OCI-LY1 (cell line): ENCODE measurements at regions not wholly inside any gene's neighbourhood (a gene's known extent, or its start where the extent isn't known, plus 50 kb on each side); places are given as distances from the start of the nearest gene placed in this dataset.

Source experiments
- H2AFZ ChIP-seq: fragments of 200-600 bp; sonication (generic), shearing (Covaris generic); 2 replicates; pipeline ENCODE4 v1.6.0; 2014; ENCODE audit warnings: antibody characterized with exemption, mild to moderate bottlenecking, low read length
- H3F3A ChIP-seq: fragments of 200-600 bp; sonication (generic), shearing (Covaris generic); 2 replicates; pipeline ENCODE4 v1.6.0; 2014; ENCODE audit warnings: mild to moderate bottlenecking, antibody characterized with exemption, low read length, moderate library complexity; ENCODE audit not compliant: insufficient read depth
- H3K27ac ChIP-seq: fragments of 200-600 bp; sonication (generic); 2 replicates; pipeline ENCODE4 v1.5.1; 2014; ENCODE audit warnings: low read length, mixed run types, mild to moderate bottlenecking, low read depth; ENCODE audit not compliant: poor library complexity, severe bottlenecking
- H3K27me3 ChIP-seq: fragments of 200-600 bp; sonication (generic); 2 replicates; pipeline ENCODE4 v1.6.0; 2014; ENCODE audit warnings: antibody characterized with exemption, mild to moderate bottlenecking, low read length, moderate library complexity; ENCODE audit not compliant: insufficient read depth
- H3K36me3 ChIP-seq: fragments of 200-600 bp; sonication (generic); 2 replicates; pipeline ENCODE4 v1.6.1; 2014; ENCODE audit warnings: mild to moderate bottlenecking, antibody characterized with exemption, low read length, moderate library complexity, mixed read lengths; ENCODE audit not compliant: insufficient read depth
- H3K4me1 ChIP-seq: fragments of 200-600 bp; sonication (generic); 2 replicates; pipeline ENCODE4 v1.5.1; 2014; ENCODE audit warnings: mild to moderate bottlenecking, low read length, moderate library complexity; ENCODE audit not compliant: insufficient read depth, severe bottlenecking
- H3K4me2 ChIP-seq: fragments of 200-600 bp; sonication (generic), shearing (Covaris generic); 2 replicates; pipeline ENCODE4 v1.6.1; 2014; ENCODE audit warnings: low read length
- H3K4me3 ChIP-seq: fragments of 200-600 bp; sonication (generic); 2 replicates; pipeline ENCODE4 v1.5.1; 2014; ENCODE audit warnings: low read length, low read depth, mild to moderate bottlenecking, mixed read lengths; ENCODE audit not compliant: poor library complexity, severe bottlenecking
- H3K79me2 ChIP-seq: fragments of 200-600 bp; shearing (Covaris generic); 2 replicates; pipeline ENCODE4 v1.6.1; 2016; ENCODE audit warnings: mixed run types, low read length, mixed read lengths; ENCODE audit not compliant: insufficient read depth
- H3K9ac ChIP-seq: fragments of 200-600 bp; sonication (generic), shearing (Covaris generic); 2 replicates; pipeline ENCODE4 v1.6.1; 2014; ENCODE audit warnings: mild to moderate bottlenecking, low read length, mixed read lengths
- H3K9me2 ChIP-seq: fragments of 200-600 bp; sonication (generic), shearing (Covaris generic); 2 replicates; pipeline ENCODE4 v1.6.1; 2014; ENCODE audit warnings: low read depth, mild to moderate bottlenecking, low read length, mixed read lengths
- H3K9me3 ChIP-seq: fragments of 200-600 bp; shearing (Covaris generic); 2 replicates; pipeline ENCODE4 v1.6.1; 2014; ENCODE audit warnings: low read length, mixed read lengths
- H4K20me1 ChIP-seq: fragments of 200-600 bp; sonication (generic), shearing (Covaris generic); 2 replicates; pipeline ENCODE4 v1.6.0; 2016; ENCODE audit warnings: mild to moderate bottlenecking, low read length; ENCODE audit not compliant: insufficient read depth
- EZH2 ChIP-seq: fragments of 200-600 bp; sonication (generic), shearing (Covaris generic); IDR thresholded peaks from 2 replicates; pipeline ENCODE4 v1.8.0; 2017; ENCODE audit warnings: borderline replicate concordance, mixed run types, mild to moderate bottlenecking, antibody characterized with exemption, low read length, moderate library complexity, mixed read lengths
- TF ChIP-seq, protein P1 (sequence below): fragments of 200-600 bp; sonication (generic), shearing (Covaris generic); IDR thresholded peaks from 2 replicates; pipeline ENCODE4 v1.5.1; 2017; ENCODE audit warnings: mild to moderate bottlenecking, antibody characterized with exemption, low read length, moderate library complexity, mixed read lengths

DNA sequence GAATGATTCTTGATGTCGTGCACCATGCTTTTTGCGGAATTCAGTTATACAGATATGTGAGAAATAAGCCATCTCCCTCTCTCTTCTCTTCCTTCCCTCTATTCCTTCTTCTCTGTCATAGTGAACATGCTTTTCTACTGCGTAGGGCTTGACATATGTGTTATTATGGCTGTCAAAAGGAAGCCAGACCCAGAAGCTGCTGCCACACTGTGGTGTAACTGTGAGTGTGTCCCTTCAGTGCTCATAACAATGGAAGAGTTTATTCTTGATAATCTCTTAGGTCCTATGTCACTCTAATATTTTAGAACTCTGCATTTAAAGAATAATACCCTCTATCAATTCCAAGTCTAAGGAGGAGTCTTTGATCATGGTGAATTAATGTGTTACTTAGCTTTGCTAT lies 208.9 kb upstream of the TMTC4 start:
- Histone ChIP-seq H3F3A (no peaks in the 10 kb centered on the region), H3K4me2 (no peak overlapping the region), H3K9ac (no peak overlapping the region), H3K4me3 (no peak overlapping the region), H3K27ac (no peak overlapping the region), H3K9me3 (no peaks in the 10 kb centered on the region), H2AFZ (no peak overlapping the region), H3K27me3 (no peaks in the 10 kb centered on the region), H3K4me1 (no peaks in the 10 kb centered on the region), H3K36me3 (no peaks in the 10 kb centered on the region), H4K20me1 (no peaks in the 10 kb centered on the region), H3K9me2 (no peaks in the 10 kb centered on the region), H3K79me2 (no peaks in the 10 kb centered on the region)
- TF ChIP-seq, protein P1, sequence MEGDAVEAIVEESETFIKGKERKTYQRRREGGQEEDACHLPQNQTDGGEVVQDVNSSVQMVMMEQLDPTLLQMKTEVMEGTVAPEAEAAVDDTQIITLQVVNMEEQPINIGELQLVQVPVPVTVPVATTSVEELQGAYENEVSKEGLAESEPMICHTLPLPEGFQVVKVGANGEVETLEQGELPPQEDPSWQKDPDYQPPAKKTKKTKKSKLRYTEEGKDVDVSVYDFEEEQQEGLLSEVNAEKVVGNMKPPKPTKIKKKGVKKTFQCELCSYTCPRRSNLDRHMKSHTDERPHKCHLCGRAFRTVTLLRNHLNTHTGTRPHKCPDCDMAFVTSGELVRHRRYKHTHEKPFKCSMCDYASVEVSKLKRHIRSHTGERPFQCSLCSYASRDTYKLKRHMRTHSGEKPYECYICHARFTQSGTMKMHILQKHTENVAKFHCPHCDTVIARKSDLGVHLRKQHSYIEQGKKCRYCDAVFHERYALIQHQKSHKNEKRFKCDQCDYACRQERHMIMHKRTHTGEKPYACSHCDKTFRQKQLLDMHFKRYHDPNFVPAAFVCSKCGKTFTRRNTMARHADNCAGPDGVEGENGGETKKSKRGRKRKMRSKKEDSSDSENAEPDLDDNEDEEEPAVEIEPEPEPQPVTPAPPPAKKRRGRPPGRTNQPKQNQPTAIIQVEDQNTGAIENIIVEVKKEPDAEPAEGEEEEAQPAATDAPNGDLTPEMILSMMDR: no peak; the same call in 1 of the 2 replicates
- no peak for TF ChIP-seq EZH2

DNA sequence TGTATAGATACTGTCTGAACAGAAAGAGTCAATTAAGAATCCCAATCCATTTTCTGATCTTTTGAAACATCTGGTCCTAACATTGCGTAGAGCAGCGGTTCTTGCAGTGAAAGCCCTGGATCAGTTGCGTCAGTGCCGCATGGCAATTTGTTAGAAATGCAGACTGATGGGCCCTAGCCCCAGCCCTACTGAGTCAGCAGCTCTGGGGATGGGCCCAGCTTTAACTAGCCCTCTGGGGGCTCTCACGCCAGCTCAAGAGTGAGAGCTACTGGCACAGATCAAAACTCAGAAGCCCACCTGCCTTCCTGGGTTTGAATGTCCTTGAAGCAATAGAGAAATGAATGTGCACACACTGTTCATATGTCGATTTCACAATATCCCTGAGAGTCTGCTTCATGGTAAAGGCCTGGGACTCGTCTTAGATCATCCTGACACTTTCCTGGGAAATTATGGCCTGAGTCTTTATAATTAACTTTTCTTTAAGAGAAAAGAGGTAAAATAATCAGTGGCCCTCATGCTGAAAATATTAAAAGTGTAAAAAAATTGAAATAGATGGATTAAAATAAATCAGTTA lies 206.8 kb upstream of the TMTC4 start:
- H2AFZ ChIP-seq: no peak overlapping the region
- no peak overlapping the region for H3K9ac ChIP-seq
- no peak overlapping the region for H3K4me3 ChIP-seq
- no peaks in the 10 kb centered on the region for H3K9me3 ChIP-seq
- no peaks in the 10 kb centered on the region for H3K9me2 ChIP-seq
- H3K27me3 ChIP-seq: no peaks in the 10 kb centered on the region
- no peaks in the 10 kb centered on the region for H4K20me1 ChIP-seq
- H3K4me2 ChIP-seq: no peak overlapping the region
- TF ChIP-seq, protein P1: no peak
- no peak for TF ChIP-seq EZH2
- H3K4me1 ChIP-seq: no peaks in the 10 kb centered on the region
- H3K79me2 ChIP-seq: no peaks in the 10 kb centered on the region
- H3K36me3 ChIP-seq: no peaks in the 10 kb centered on the region
- H3K27ac ChIP-seq: no peak overlapping the region
- no peaks in the 10 kb centered on the region for H3F3A ChIP-seq

DNA sequence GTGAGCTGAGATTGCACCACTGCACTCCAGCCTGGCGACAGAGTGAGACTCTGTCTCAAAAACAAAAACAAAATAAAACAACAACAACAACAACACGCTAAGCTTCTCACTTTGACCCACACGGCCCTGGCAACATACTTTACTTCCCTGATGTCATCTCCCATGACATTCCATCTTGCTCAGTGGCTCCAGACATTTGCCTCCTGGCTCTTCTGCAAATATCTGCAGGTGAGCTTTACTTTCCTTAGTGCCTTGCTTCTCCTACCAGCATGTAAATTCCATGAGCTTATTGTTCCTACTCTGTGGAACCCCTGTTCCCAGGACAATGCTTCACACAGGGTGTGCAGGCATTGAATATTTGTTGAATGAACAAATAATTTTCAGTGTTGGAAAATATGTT lies 205.6 kb upstream of the TMTC4 start:
- Histone ChIP-seq H3K4me1 (no peaks in the 10 kb centered on the region), H4K20me1 (no peaks in the 10 kb centered on the region), H3K4me3 (no peak overlapping the region), H3K27ac (no peak overlapping the region), H3K9ac (no peak overlapping the region), H3K36me3 (no peaks in the 10 kb centered on the region), H3K9me3 (no peaks in the 10 kb centered on the region), H3F3A (no peaks in the 10 kb centered on the region), H3K4me2 (no peak overlapping the region), H2AFZ (no peak overlapping the region), H3K27me3 (no peaks in the 10 kb centered on the region), H3K79me2 (no peaks in the 10 kb centered on the region), H3K9me2 (no peaks in the 10 kb centered on the region)
- TF ChIP-seq, protein P1: no peak
- no peak for TF ChIP-seq EZH2
